Neural progenitor cell (in vitro differentiated cells): ENCODE measurements at regions not wholly inside any gene's neighbourhood (a gene's known extent, or its start where the extent isn't known, plus 50 kb on each side); places are given as distances from the start of the nearest gene placed in this dataset.

Experiments
- CTCF ChIP-seq: fragments of 200-600 bp; sonication (generic); IDR thresholded peaks from 2 replicates; pipeline ENCODE4 v1.5.1; 2017; ENCODE audit warnings: antibody characterized with exemption, mild to moderate bottlenecking
- EZH2 ChIP-seq: fragments of 200-600 bp; sonication (generic); IDR thresholded peaks from 2 replicates; pipeline ENCODE4 v1.6.1; 2017; ENCODE audit warnings: antibody characterized with exemption, mild to moderate bottlenecking, moderate library complexity
- EZH2phosphoT487 ChIP-seq: fragments of 200-600 bp; sonication (generic); IDR thresholded peaks from 2 replicates; pipeline ENCODE4 v1.6.1; 2017; ENCODE audit warnings: antibody characterized with exemption

GRCh38 chr15:59828263-59828662 lies 139.1 kb upstream of the BNIP2 start:
- no peak for TF ChIP-seq CTCF
- no peak for TF ChIP-seq EZH2
- TF ChIP-seq EZH2phosphoT487, result no peak
